IMR-90 (cell line): ENCODE measurements at regions not wholly inside any gene's neighbourhood (a gene's known extent, or its start where the extent isn't known, plus 50 kb on each side); places are given as distances from the start of the nearest gene placed in this dataset.

Source experiments
- ATAC-seq: fragments of 200-7000 bp; cut with Tn5 transposase; 2 replicates; pipeline ENCODE4 v1.9.1; 2020; ENCODE audit warnings: low read depth, mild to moderate bottlenecking, moderate library complexity
- BruUV-seq: library from RNA; stranded (reverse); fragments of 400-500 nt; replicated peaks from 2 replicates; lab custom pipeline; 2021; lab: Mats Ljungman, UMichigan
- CTCF ChIA-PET: fragments of 300-600 bp; formaldehyde crosslinking; extraction: SDS; loops from one replicate; lab custom pipeline; 2021; ENCODE audit warnings: antibody characterized with exemption; lab: Yijun Ruan, JAX
- POLR2A ChIA-PET: fragments of 300-600 bp; sonication (Branson Sonifier 250); formaldehyde crosslinking; loops from one replicate; lab custom pipeline; 2022; ENCODE audit warnings: antibody characterized with exemption; ENCODE audit not compliant: unreplicated experiment; lab: Charles Lee
- DNase-seq: peaks from one replicate; pipeline ENCODE4 v3.0.0; 2013
- H2AFZ ChIP-seq: replicated peaks from 2 replicates; pipeline ENCODE3; 2013; ENCODE audit warnings: low read length, mild to moderate bottlenecking; ENCODE audit not compliant: poor library complexity
- H2AK5ac ChIP-seq: 2 replicates; pipeline ENCODE4 v1.6.1; 2013; ENCODE audit warnings: low read depth, low read length, inconsistent platforms
- H2AK9ac ChIP-seq: replicated peaks from 2 replicates; pipeline ENCODE3; 2013; ENCODE audit warnings: mild to moderate bottlenecking, low read depth, low read length, moderate library complexity; ENCODE audit not compliant: poor library complexity
- H2BK120ac ChIP-seq: 2 replicates; pipeline ENCODE4 v1.6.1; 2013; ENCODE audit warnings: low read depth, low read length, inconsistent platforms
- H2BK15ac ChIP-seq: 3 replicates; pipeline ENCODE4 v1.6.1; 2013; ENCODE audit warnings: low read depth, low read length, inconsistent platforms
- H2BK20ac ChIP-seq: 2 replicates; pipeline ENCODE4 v1.6.1; 2013; ENCODE audit warnings: low read depth, mild to moderate bottlenecking, inconsistent platforms, low read length, moderate library complexity
- H2BK5ac ChIP-seq: 2 replicates; pipeline ENCODE4 v1.6.1; 2013; ENCODE audit warnings: mild to moderate bottlenecking, low read depth, low read length, inconsistent platforms; ENCODE audit not compliant: poor library complexity, severe bottlenecking
- H3K14ac ChIP-seq: replicated peaks from 2 replicates; pipeline ENCODE4 v1.6.1; 2013; ENCODE audit warnings: low read depth, low read length, inconsistent platforms
- H3K18ac ChIP-seq: 2 replicates; pipeline ENCODE4 v1.6.1; 2013; ENCODE audit warnings: low read depth, low read length, control low read depth
- H3K23ac ChIP-seq: 2 replicates; pipeline ENCODE4 v1.6.1; 2013; ENCODE audit warnings: low read depth, low read length, inconsistent platforms
- H3K27ac ChIP-seq: 2 replicates; pipeline ENCODE4 v1.5.1; 2013; ENCODE audit warnings: mild to moderate bottlenecking, control low read depth, low read length; ENCODE audit not compliant: insufficient read depth
- H3K27me3 ChIP-seq: 2 replicates; pipeline ENCODE4 v1.6.1; 2013; ENCODE audit warnings: low read length; ENCODE audit not compliant: control insufficient read depth, insufficient read depth
- H3K36me3 ChIP-seq: 2 replicates; pipeline ENCODE4 v1.6.1; 2013; ENCODE audit warnings: low read length, mixed read lengths; ENCODE audit not compliant: control insufficient read depth, insufficient read depth
- H3K4ac ChIP-seq: 2 replicates; pipeline ENCODE4 v1.6.1; 2013; ENCODE audit warnings: low read depth, low read length, inconsistent platforms
- H3K4me1 ChIP-seq: 2 replicates; pipeline ENCODE4 v1.6.1; 2013; ENCODE audit warnings: low read length, mixed read lengths; ENCODE audit not compliant: control insufficient read depth, insufficient read depth
- H3K4me2 ChIP-seq: 2 replicates; pipeline ENCODE4 v1.6.1; 2013; ENCODE audit warnings: low read depth, mild to moderate bottlenecking, control low read depth, low read length, moderate library complexity
- H3K4me3 ChIP-seq: 2 replicates; pipeline ENCODE4 v1.5.1; 2013; ENCODE audit warnings: low read depth, mild to moderate bottlenecking, control low read depth, low read length, moderate library complexity; ENCODE audit not compliant: insufficient read depth
- H3K56ac ChIP-seq: 2 replicates; pipeline ENCODE4 v1.6.1; 2013; ENCODE audit warnings: low read length, inconsistent platforms; ENCODE audit not compliant: insufficient read depth; ENCODE audit errors: extremely low read depth
- H3K79me1 ChIP-seq, 2 experiments: 2 replicates each; pipeline ENCODE4 v1.6.1; 2013; ENCODE audit warnings: low read length in 2 of 2, inconsistent platforms in 1 of 2, low read depth in 1 of 2
- H3K9ac ChIP-seq: 2 replicates; pipeline ENCODE4 v1.6.1; 2013; ENCODE audit warnings: low read depth, low read length, control low read depth
- H3K9me1 ChIP-seq: 2 replicates; pipeline ENCODE4 v1.6.1; 2013; ENCODE audit warnings: low read length, inconsistent platforms; ENCODE audit not compliant: insufficient read depth
- H3K9me3 ChIP-seq: 2 replicates; pipeline ENCODE4 v1.6.1; 2013; ENCODE audit warnings: low read length; ENCODE audit not compliant: control insufficient read depth, insufficient read depth
- H4K20me1 ChIP-seq: 2 replicates; pipeline ENCODE4 v1.6.1; 2013; ENCODE audit warnings: low read length, inconsistent platforms; ENCODE audit not compliant: insufficient read depth
- H4K5ac ChIP-seq: 2 replicates; pipeline ENCODE4 v1.6.1; 2013; ENCODE audit warnings: mild to moderate bottlenecking, low read depth, low read length, control low read depth
- H4K8ac ChIP-seq, 2 experiments: 2 replicates each; pipeline ENCODE4 v1.6.1; 2013; ENCODE audit warnings: low read depth in 2 of 2, low read length in 2 of 2, control low read depth in 1 of 2, inconsistent platforms in 1 of 2
- H4K91ac ChIP-seq: 2 replicates; pipeline ENCODE4 v1.6.1; 2013; ENCODE audit warnings: low read depth, low read length, inconsistent platforms; ENCODE audit not compliant: insufficient read depth
- BHLHE40 ChIP-seq: fragments of 150-350 bp; IDR thresholded peaks from 2 replicates; pipeline ENCODE4 v1.6.1; 2016; ENCODE audit warnings: mild to moderate bottlenecking, low read depth, low read length
- CEBPB ChIP-seq: IDR thresholded peaks from 2 replicates; pipeline ENCODE4 v1.6.1; 2012; ENCODE audit warnings: low read depth, low read length, improper control_type of control experiment
- FOS ChIP-seq: fragments of 150-350 bp; IDR thresholded peaks from 2 replicates; pipeline ENCODE4 v1.6.1; 2016; ENCODE audit warnings: low read depth, low read length
- RFX5 ChIP-seq: IDR thresholded peaks from 2 replicates; pipeline ENCODE4 v1.8.0; 2012; ENCODE audit warnings: low read depth, mild to moderate bottlenecking, low read length, moderate library complexity
- USF2 ChIP-seq: fragments of 150-350 bp; IDR thresholded peaks from 2 replicates; pipeline ENCODE4 v1.6.1; 2017; ENCODE audit warnings: mild to moderate bottlenecking, antibody characterized with exemption, low read length, low read depth
- dilution Hi-C: fragments of 300-500 bp; cut with HindIII; formaldehyde crosslinking; loops from one replicate; pipeline ENCODE4 v1.14.3; 2018; ENCODE audit warnings: low sequenced_read_pairs; ENCODE audit not compliant: unreplicated experiment
- in situ Hi-C: fragments of 300-500 bp; cut with MboI; formaldehyde crosslinking; loops from 3 replicates; pipeline ENCODE4 v1.14.3; 2019; ENCODE audit warnings: low sequenced_read_pairs, inconsistent platforms, mixed read lengths
- intact Hi-C: fragments of 100-400 bp; cut with micrococcal nuclease; formaldehyde crosslinking; loops from 2 replicates; pipeline ENCODE4 v1.10.0; 2022

GRCh38 chr18:41577529-41577928 is 377.5 kb upstream of the PIK3C3 start:
- no peak overlapping the region for H4K5ac ChIP-seq
- no peak overlapping the region for H2AK9ac ChIP-seq
- H3K23ac ChIP-seq = no peak overlapping the region
- H3K27me3 ChIP-seq = no peaks in the 10 kb centered on the region
- H2AK5ac ChIP-seq = no peak overlapping the region
- H3K27ac ChIP-seq = no peak overlapping the region
- no peak overlapping the region for H2BK15ac ChIP-seq
- no peaks in the 10 kb centered on the region for H3K9me3 ChIP-seq
- no peak overlapping the region for H2BK20ac ChIP-seq
- no peak overlapping the region for H3K56ac ChIP-seq
- no peak overlapping the region for H3K14ac ChIP-seq
- dilution Hi-C loops (no loop called here), intact Hi-C loops (no loop called here), in situ Hi-C loops (no loop called here)
- no peak for TF ChIP-seq RFX5
- no peak for TF ChIP-seq USF2
- TF ChIP-seq FOS = no peak
- TF ChIP-seq BHLHE40 = no peak
- no peak for TF ChIP-seq CEBPB
- no peak overlapping the region for H2BK5ac ChIP-seq
- H4K91ac ChIP-seq = no peak overlapping the region
- ChIA-PET POLR2A (no interaction called here), CTCF (no interaction called here)
- H2BK120ac ChIP-seq = no peak overlapping the region
- no peak overlapping the region for H3K4me3 ChIP-seq
- no peak overlapping the region for H3K9ac ChIP-seq
- no peak overlapping the region for H3K4ac ChIP-seq
- H4K8ac ChIP-seq = no peak overlapping the region
- no peak overlapping the region for H3K4me2 ChIP-seq
- no peak for DNase-seq
- H3K18ac ChIP-seq = no peak overlapping the region
- no peaks in the 10 kb centered on the region for H3K9me1 ChIP-seq
- BruUV-seq = no TSS peak
- H2AFZ ChIP-seq = no peak overlapping the region
- no peaks in the 10 kb centered on the region for H3K79me1 ChIP-seq
- H3K36me3 ChIP-seq = no peaks in the 10 kb centered on the region
- no peaks in the 10 kb centered on the region for H3K4me1 ChIP-seq
- ATAC-seq = no peak
- H4K20me1 ChIP-seq = no peaks in the 10 kb centered on the region
